ENCODE measurements at regions not wholly inside any gene's neighbourhood (a gene's known extent, or its start where the extent isn't known, plus 50 kb on each side); places are given as distances from the start of the nearest gene placed in this dataset.

- TF ChIP-seq POLR2A (IDR thresholded peaks at IDR 0.05) = no peak
- TF ChIP-seq CTCF (IDR thresholded peaks at IDR 0.05) = no peak
- TF ChIP-seq POLR2AphosphoS5 (IDR thresholded peaks at IDR 0.05; ENCODE audit: insufficient read depth in 1 of 2, low read depth in 1 of 2) = no peak
These were observed 107.0 kb upstream of the THY1 start for GRCh38 chr11:119529936-119530335.
